NCI-H774 (cell line): ENCODE measurements at regions not wholly inside any gene's neighbourhood (a gene's known extent, or its start where the extent isn't known, plus 50 kb on each side); places are given as distances from the start of the nearest gene placed in this dataset.
A peak's percentile ranks its signal among the peaks of the same experiment; 100 is the strongest.

Source experiments
- DNase-seq: peaks from one replicate; lab custom pipeline; 2025; lab: John Stamatoyannopoulos, UW

DNA sequence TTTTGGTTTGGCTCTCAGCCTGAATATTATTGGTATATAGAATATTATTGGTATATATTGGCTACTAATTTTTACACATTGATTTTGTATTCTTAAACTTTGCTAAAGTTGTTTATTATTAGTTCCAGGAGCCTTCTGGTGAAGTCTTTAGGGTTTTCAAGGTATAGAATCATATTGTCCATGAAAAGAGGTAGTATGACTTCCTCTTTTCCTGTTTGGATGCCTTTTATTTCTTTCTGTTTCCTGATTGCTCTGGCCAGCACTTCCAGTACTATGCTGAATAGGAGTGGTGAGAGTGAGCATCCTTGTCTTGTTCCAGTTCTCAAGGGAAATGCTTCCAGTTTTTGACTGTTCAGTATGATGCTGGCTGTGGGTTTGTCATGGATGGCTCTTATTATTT is 107.3 kb upstream of the LIPC start:
- DNase-seq: no peak

- DNase-seq: no peak
Measured at GRCh38 chr15:58327958-58328357, 103.8 kb upstream of the LIPC start.

- DNase-seq: no peak
Measured at GRCh38 chr15:58329211-58329610, 102.6 kb upstream of the LIPC start.

GRCh38 chr15:58329781-58330671 is 101.8 kb upstream of the LIPC start:
- DNase-seq: no peak

DNA sequence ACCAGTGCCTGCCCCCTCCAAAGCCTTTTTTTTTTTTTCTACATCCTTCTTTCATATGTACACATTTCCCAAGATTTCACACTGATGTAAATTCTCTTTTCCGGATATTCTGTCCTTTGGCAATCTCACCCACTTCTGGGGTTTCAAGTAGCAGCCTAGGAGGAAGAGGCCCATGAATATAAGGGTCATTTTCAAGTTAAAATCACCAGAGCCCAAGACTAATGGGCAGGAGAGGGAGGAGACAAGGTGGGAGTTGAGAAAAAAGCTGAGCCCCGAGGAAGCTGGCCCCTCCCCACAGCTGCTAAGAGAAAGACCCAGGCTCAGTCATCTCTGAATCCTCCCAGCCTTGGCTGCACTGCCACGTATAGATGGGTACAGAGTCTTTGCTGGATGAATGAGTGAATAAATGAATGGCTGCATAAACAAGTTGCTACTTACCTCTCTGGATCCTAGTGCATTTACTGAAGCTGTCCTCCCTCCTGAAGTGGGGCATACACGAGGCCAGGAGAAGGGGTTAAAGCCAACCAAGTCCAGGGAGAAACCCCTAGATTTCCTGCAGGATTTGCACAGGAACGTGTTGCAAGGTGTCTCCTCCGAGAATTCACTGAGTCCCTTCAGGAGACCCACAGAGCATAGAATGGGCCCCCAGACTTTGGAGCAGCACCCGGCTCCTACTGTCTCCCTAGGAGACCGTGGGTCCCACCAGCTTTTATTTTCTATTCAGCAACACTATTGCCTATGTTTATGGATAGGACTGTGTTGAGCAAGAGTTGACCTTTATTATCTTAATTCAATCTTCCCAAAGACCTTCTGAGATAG is 100.8 kb upstream of the LIPC start:
- DNase-seq: no peak

GRCh38 chr15:58331560-58331912 is 100.3 kb upstream of the LIPC start:
- DNase-seq: no peak

- DNase-seq: peak; percentile 77
Measured at GRCh38 chr15:58331913-58332675, 99.7 kb upstream of the LIPC start.

DNA sequence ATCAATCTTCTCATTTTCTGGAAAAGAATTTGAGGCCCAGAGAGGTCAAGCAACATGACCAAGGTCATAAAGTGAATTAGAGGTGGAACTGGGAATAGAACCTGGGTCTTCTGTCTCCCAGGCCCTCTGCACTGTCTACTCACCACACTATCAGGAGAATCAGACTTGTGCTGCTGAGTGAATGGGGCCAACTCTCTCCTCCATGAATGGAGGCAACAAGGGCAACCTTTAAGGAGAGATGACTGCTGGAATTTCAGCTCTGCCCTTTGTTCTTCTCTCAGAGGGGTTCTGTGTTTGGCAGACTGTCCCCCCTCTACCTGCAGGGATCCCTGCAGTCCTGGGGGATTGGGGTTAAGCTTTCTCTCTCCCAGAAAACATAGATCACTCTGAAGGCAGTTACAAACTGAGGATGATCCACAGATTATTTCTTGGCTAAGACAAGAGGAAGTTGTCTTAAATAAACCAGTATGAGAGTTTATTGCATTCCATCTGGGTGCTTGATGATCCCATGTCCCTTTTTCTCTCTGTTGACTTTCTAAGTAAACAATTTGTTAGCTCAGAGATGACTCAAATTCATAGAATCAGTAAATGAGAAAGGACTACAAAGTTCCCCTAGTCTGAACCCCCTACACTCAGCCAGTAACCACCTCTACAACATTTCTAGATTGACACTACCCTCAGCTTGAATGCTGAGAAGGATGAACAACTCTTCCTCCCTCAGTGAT is 99.0 kb upstream of the LIPC start:
- no peak for DNase-seq

- no peak for DNase-seq
Measured at GRCh38 chr15:58334803-58335202, 97.0 kb upstream of the LIPC start.

GRCh38 chr15:58336161-58336560 is 95.6 kb upstream of the LIPC start:
- no peak for DNase-seq

GRCh38 chr15:58340176-58340575 is 91.6 kb upstream of the LIPC start:
- DNase-seq: no peak

GRCh38 chr15:58342508-58342907 is 89.3 kb upstream of the LIPC start:
- DNase-seq: no peak

GRCh38 chr15:58344213-58345070 is 87.3 kb upstream of the LIPC start:
- no peak for DNase-seq

GRCh38 chr15:58346361-58346760 is 85.4 kb upstream of the LIPC start:
- DNase-seq: no peak

GRCh38 chr15:58348095-58348812 is 83.5 kb upstream of the LIPC start:
- DNase-seq: no peak

- no peak for DNase-seq
Measured at GRCh38 chr15:58352026-58352929, 79.5 kb upstream of the LIPC start.

GRCh38 chr15:58355382-58355971 is 76.3 kb upstream of the LIPC start:
- peak; percentile 13 for DNase-seq

DNA sequence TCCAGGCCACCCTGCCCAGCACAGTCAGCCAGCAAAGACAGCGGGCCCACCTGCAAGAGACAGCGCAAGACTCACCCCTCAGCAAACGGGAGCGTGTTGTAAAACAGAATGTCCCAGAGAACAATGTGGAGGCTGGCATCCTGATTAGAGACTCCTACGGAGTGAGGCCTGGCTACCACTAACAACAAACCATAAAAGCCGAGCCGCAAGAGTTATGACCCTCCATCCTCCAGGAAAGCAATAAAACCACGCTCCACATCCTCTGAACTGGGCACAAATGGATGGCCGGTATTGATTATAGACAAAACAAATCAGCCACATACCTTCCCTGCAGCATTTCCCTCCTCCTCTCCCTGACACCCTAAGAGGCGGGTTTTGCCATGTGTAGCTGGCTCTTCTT is 75.8 kb upstream of the LIPC start:
- no peak for DNase-seq
